Skin epidermis (tissue), 12 donors: ENCODE measurements at regions not wholly inside any gene's neighbourhood (a gene's known extent, or its start where the extent isn't known, plus 50 kb on each side); places are given as distances from the start of the nearest gene placed in this dataset.
"Not testable (repeated sequence)": the region's sequence is repeated elsewhere in the genome, so short reads cannot be mapped to it uniquely, and the experiment has no call there.

Source experiments
- H3K27ac ChIP-seq, 21 experiments: fragments of 200-600 bp; sonication (generic) in 11 of 21; one replicate each; pipeline ENCODE4 v1.5.0; 2020; ENCODE audit warnings: mild to moderate bottlenecking in 3 of 21, inconsistent platforms in 2 of 21, moderate library complexity in 2 of 21
- H3K4me3 ChIP-seq, 7 experiments: fragments of 200-600 bp; sonication (generic) in 2 of 7; one replicate each; pipeline ENCODE4 v1.5.0; 2020; ENCODE audit warnings: inconsistent platforms in 2 of 7, mild to moderate bottlenecking in 2 of 7, moderate library complexity in 1 of 7

DNA sequence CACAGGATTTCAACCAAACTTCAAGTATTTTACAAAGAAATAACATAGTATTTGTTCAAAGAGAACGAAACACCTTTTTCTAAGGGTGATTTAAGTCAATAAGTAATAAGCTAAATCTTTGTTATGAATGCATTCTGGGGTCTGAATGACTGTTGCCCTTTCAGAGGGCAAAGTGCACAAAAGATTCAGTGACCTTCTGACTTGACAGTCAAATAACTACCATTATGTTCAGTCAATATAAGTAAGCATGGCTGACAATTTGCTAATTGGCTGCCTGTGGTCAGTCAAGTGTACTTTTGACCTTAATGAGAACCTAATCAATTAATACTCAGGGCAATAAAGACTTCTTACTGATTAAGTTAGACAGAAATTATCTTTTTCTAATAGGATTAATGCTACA, 133.1 kb upstream of the NANOGP8 start:
- Histone ChIP-seq H3K27ac (no peak overlapping the region), H3K4me3 (no peak overlapping the region)

DNA sequence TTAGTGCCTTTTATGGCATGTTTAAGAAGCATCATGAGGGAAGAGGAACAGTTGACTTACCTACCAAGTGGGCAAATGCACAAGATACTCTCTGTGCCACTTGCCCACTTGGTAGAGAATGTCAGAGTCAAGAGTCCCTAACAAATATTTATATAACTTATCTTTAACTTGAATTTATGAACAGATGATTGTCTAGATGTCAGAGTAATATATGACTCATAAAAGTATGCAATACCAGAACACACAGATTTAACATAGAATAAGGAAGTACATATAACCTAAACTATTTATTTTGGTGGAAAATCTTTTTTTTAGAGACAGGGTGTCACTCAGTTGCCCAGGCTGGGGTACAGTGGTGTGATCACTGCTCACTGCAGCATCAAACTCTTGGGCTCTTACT, 130.0 kb upstream of the NANOGP8 start:
- H3K27ac ChIP-seq: no peak overlapping the region
- H3K4me3 ChIP-seq: no peak overlapping the region

DNA sequence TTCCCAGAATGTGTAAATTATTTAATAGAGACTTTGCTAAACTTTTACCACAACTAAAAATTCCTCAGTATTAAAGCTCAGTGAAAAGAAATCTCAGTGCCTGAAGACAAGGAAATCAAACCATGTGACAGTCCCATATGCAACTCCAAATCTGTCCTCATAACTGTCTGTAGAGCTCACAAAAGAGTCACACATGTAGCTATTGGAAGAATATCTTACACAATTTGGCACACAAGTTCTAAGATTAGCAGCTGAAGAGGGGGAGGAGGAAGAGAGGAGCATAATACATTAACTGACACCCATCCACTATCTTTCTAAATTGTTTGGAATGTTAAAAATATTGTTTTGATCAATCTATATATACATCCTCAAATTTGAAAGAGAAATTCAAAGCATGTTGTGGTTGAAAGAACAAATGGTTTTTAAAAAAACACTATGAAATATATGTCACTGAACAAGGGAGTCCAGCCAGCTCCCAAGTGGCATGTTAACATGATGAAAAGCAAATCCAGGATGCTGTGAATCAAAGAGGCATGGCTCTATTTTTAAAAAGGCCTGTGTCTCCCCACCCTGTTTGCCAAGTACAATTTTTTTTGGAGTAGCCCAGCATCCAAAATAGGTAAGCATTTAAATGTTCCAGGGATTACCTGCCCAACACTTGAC, 126.3 kb upstream of the NANOGP8 start:
- H3K27ac ChIP-seq: no peak overlapping the region
- no peak overlapping the region for H3K4me3 ChIP-seq

DNA sequence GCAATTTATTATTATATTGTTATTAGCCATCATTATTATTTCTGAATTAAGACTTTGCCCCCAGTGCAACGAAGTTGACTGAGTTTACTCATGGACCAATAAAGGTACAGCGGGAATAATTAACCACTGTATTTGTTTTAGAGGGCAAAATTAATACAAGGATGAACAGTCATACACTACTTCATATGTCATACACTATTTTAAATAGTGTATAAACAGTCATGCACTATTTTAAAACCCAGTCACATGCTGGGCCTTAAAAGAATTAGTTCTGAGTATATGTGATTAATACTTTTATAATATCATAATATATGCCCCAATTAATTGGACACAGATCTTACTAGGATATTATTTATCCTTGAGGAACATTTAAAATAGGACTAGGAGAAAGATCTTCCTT, 125.3 kb upstream of the NANOGP8 start:
- Histone ChIP-seq H3K27ac (no peak overlapping the region), H3K4me3 (no peak overlapping the region)

DNA sequence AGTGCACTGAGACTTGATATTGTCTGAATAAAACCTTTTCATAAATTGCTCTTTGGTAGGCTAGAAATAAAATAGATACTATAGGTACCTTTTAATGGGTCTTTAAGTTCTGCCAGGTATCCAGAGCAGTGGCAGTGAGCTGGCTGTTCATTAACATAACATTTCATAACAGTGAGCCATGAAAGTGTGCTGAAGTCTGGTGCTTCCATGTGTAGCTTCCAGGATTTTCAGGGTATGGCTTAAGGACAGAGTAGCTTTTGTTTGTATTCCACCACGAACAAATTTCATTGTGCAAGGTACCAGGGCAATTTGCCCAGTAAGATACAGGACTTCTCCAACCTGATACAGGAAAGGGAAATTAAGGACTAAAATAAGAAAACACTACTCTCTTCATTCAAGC, 124.7 kb upstream of the NANOGP8 start:
- H3K4me3 ChIP-seq: no peak overlapping the region

DNA sequence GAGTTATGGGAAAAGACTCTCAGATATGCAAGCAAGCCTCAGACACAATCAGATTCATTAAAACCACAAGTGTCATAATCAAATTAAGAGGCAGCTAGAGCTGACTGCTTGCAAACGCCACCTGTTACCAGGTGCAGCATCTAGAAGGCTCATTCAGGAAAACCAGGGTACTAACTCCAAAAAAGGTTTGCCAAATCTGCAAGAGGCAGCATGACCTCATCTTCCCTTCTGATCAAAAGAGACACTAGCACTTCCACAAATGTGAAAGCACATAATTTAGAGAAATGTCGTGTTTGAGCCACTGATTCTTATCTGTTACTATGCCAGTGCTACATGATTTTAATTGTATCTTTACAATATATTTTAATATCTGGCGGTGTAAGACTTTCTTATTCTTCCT, 123.3 kb upstream of the NANOGP8 start:
- no peak overlapping the region for H3K27ac ChIP-seq
- no peak overlapping the region for H3K4me3 ChIP-seq

More for the DNA sequence above, 124.7 kb upstream of the NANOGP8 start:
- no peak overlapping the region for H3K27ac ChIP-seq

DNA sequence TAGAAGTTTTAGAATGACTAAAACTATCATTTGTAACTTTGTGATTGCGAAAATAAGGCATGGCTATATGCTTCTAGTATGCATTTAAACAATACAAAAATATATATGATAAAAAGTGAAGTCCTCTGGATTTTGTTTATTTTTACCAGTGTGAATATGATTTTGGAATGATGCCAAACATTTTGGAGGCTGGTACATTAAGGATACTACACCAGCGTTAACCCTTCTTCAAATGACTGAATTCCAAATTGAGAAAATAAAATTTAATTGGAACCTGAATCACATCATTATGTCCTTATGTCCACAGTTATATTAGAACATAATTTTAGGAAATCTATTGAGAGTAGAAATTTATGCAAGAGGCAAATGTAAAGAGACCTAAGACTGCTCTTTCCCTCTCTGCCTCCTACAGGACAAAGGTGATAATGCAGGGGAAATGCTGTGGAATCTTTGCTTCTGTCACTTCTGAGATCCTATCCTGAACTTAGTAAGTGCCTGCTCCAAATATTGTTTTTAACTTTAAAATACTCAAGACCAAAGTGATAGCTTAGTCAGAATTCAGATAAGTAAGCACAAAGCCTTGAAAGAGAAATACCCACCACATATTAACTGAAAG, 121.1 kb upstream of the NANOGP8 start:
- H3K27ac ChIP-seq: no peak overlapping the region
- no peak overlapping the region for H3K4me3 ChIP-seq

DNA sequence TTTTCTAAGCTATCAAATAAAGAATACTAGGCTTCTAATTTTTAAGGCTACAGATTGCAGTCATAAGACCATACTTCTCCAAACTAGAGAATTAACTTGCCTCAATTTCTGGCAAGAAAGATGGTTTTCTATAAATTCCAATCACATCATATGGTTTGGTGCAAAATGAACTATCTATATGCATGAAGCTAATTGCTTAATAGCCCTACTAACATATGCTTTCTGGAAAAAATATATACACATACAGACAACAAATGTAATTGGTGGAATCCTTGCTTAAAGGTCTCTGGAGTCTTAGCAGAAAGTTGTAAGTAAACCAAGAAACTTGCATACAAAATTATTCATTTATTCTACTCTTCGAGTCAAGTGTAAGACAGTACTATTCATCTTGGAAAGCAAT, 113.1 kb upstream of the NANOGP8 start:
- Histone ChIP-seq H3K4me3 (no peak overlapping the region), H3K27ac (no peak overlapping the region)

DNA sequence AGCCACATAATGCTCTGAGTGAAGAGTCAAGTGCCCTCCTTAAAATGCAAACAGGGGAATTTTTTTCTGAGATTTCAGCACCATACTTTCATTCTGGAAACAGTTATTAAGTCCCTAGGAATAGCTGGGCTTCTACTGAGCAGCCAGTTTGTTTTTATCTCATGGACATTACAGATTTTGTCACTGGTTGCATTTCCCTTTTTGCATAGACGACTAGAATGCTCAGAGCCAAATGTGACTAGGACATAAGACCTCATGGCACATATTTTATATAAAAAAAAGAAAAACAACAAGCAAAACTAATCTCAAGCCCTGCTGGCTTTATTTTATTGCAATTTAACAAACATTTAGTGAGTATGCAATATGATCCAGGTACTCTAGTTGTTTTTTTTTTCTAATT, 112.7 kb upstream of the NANOGP8 start:
- Histone ChIP-seq H3K27ac (no peak overlapping the region), H3K4me3 (no peak overlapping the region)

DNA sequence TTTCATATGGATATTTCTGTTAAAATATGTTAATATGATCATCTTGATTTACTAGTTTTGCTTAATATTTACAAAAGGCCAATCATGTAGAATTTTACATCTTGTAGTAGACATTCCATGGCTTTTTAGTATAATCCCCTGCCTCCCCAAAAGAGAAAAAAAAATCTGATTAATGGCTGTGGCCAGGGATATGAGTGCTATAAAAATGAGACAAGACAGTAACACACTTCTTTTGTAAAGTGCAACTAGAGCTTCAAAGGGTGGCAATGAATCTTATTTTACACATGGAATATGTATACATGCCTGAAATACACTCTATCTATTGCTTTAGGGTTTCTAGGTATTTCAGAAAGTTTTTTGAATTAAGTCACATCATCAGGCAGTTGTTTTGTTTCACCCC, 112.2 kb upstream of the NANOGP8 start:
- H3K4me3 ChIP-seq: no peak overlapping the region
- H3K27ac ChIP-seq: no peak overlapping the region

DNA sequence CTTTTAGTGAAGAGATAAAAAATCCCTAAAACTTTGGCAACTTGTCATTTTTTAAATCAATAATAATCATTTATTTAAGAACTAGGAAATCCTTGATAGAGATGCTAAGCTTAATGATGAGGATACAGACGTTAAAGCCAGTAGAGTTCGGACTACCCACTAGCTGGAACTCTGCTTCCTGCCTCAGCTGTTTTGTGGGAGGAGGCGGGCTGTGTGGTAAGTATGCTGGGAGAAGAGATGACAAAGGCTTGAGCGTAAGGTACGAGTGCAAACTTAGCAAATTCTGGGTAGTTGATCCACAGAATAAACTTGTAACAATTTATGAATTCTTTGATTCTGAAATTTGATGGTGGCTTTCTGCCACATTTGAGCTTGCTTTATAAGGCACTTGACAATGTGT, 111.2 kb upstream of the NANOGP8 start:
- Histone ChIP-seq H3K4me3 (no peak overlapping the region), H3K27ac (no peak overlapping the region)

DNA sequence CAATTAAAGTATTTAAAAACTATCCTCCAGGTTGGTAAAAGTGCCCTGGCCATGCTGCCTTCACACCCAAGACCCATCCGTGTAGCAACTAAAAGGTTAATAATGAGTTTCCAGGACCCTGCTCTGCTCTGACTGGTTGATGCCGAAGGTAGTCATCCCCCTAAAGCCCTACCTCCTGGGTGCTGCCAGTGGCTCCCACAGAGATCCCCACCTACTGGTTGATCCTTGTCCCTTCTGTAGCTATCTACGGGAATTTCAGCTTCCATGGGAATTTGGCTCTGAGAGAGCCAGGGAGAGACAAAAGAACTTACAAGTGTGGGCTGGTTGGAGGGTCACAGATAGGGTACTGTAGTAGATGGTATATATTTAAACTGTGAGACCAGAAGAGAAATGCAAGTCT, 110.6 kb upstream of the NANOGP8 start:
- no peak overlapping the region for H3K27ac ChIP-seq
- H3K4me3 ChIP-seq: no peak overlapping the region

DNA sequence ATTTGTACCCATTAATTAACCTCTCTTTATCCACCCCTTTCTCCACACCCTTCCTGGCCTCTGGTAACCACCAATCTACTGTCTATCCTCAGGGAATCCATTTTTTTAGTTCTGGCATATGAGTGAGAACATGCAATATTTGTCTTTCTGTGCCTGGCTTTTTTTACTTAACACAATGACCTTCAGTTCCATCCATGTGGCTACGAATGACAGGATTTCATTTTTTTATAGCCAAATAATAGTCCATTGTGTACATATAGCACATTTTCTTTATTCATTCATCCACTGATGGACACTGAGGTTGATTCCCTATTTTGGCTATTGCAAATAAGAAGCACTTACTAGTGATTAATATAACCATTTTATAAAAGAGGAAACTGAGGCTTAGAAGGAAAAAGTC, 109.9 kb upstream of the NANOGP8 start:
- no peak overlapping the region for H3K27ac ChIP-seq
- no peak overlapping the region for H3K4me3 ChIP-seq

DNA sequence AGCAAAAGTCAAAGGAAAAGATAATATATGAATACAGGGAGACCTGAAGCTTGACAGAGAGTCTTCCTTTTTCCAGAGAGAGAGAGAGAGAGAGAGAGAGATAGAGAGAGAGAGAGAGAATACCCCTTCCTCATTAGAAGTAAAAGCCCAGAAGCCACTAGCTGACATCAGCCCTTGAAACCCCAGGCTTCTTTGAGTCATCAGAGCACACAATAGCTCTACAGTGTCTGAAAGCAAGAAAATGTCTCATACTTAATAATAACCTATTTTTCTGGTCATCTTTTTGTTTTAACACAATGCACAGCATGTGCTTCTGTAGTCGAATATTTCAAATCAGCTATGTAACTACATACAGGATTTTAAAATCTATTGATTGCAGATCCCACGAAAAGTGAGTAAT, 109.2 kb upstream of the NANOGP8 start:
- Histone ChIP-seq H3K27ac (no peak overlapping the region), H3K4me3 (no peak overlapping the region)

DNA sequence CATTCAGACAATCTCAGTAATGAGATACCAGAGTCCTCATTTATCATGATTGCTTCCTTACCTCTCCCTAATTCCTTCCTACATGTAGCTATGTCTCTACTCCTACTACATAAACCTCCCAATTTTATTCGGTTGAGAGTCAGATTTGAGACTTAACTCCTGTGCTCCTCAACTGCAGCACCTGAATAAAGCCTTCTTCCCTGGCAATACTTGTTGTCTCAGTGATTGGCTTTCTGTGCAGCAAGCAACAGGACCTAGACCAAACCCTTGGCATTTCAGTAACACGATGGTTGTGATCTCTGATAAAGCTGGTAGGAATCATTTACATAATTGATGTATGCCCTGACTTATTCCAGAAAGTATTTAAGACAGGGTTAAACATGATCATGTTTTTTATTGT, 106.7 kb upstream of the NANOGP8 start:
- no peak overlapping the region for H3K27ac ChIP-seq
- H3K4me3 ChIP-seq: no peak overlapping the region

DNA sequence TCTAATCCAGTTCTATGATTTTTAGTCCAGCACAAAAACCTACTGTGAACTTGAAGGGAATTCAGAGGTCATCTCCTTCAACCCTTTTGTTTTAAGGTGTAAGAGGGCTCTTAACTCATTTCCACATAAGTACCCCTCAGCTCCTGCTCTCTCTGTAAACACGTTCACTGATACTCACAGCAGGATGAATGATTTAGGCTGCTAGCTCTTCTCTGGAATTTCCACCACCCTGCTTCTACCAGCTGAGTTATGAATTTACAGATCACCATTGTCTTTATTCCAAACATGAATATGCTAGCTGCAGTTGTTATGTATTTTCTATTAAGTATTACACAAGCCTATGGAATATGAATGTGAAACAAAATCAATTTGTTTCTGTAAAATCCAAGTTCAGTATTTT, 101.3 kb upstream of the NANOGP8 start:
- Histone ChIP-seq H3K4me3 (no peak overlapping the region), H3K27ac (no peak overlapping the region)

DNA sequence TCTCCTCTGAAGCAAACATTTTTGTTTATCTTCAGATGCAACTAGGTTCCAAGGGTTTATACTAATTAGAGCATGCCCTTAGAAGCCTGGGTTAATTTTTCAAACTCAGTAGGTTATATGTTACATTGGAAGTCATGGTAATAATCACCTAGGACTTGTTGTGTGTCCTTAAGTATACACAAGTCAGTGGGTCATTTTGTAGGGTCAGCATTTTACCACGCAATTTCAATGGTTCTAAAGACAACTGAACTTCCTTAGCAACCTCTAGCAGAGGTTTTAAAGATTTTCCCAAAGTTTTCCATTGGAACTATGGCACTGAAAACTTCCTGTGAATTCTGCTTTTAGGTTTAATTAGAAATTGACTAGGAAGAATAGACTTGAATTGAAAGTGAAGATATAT, 99.6 kb upstream of the NANOGP8 start:
- H3K27ac ChIP-seq: no peak overlapping the region
- H3K4me3 ChIP-seq: no peak overlapping the region

DNA sequence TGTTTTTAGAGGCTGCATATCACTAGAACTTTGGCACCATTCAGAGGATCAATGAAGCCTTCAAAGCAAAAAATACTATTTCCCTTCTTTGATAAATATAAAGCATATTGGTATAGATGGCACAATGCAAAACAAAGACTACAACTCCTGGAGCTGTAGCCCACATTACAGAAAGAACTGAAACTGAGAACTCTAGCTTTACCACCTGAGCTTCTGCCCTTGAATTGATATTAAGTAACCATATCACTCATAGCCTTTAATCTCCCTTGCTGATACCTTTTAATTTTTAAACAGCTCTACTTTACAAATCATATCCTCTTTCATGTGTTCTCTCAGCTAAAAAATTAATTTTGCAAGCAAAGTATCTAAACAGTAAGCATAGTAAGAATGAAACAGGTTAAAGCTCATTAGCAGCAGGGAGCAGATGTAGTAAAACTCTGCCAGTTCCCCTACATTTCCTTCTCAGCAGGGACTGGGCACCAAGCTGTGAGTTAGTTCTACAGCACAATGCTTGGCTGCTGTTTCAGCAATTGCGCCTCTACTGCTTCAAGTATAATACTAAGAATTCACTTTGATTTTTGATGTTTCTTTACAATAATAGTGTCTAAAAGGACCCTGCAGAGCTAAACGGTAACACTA, 97.9 kb upstream of the NANOGP8 start:
- no peak overlapping the region for H3K27ac ChIP-seq

DNA sequence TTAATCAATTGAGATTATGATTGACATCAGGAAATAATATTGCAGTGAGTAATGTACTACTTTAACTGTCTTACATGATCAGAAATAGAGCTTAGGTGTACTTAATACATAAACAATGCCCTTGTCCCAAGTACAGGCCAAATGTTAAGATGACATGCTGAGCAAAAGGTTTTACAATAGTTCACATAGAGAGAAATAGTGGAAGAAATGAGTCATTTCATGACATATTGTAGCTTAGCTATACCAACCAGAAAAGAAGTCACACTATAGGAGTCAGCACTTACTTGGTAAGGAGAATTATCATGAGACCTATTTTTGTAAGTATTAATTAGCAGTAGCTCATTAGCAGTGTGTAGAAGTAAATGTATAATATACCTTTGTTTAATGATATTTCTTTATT, 96.4 kb upstream of the NANOGP8 start:
- Histone ChIP-seq H3K4me3 (no peak overlapping the region), H3K27ac (no peak overlapping the region)

More for the DNA sequence above, 97.9 kb upstream of the NANOGP8 start:
- no peak overlapping the region for H3K4me3 ChIP-seq

DNA sequence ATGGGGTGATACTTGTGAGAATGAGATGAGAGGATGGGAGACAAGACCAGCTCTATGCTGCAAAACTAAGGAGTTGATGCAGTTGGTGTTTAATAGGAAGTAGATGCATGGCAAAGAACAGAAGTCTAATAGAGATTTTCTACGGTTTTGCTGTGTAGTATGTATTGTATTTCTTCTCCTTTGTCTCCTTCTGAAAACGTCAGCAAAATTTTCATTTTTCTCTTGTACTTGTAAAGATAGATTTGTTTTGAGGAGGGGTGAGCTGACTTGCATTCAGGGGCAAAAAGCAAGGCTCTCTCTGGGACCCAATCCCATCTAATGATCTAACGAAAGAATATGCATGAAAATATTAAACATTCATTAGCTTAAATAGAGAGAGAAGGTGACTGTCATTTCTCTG, 94.6 kb upstream of the NANOGP8 start:
- Histone ChIP-seq H3K4me3 (no peak overlapping the region), H3K27ac (no peak overlapping the region)

DNA sequence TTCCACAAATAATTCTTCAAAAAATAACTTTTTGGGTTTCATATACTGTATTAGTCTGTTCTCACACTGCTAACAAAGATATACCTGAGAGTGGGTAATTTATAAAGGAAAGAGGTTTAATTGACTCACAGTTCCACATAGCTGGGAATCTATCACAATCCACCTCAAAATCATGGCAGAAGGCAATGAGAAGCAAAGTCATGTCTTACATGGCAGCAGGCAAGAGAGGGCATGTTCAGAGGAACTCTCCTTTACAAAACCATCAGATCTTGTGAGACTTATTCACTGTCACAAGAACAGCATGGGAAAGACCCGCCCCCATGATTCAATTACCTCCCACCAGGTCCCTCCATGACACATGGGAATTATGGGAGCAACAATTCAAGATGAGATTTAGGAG, 93.1 kb upstream of the NANOGP8 start:
- not testable (repeated sequence) for H3K4me3 ChIP-seq, H3K27ac ChIP-seq

DNA sequence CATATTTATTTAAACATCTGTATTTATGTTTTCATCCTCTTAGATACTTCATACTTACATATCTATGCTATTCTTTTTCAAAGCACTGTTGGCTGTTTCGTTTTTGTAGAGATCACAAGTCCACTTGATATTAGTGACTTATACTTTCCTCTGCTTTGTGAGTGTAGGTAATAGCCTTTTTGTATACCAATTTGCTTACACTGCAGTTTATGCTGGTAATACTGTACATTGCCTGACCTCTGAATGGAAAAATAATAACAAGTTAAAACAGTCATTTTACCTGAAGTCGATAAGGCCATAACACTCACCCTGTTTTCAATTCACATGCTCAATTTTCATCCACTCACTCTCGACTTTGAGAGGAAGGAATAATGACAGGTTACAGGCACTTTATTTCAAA, 89.9 kb upstream of the NANOGP8 start:
- H3K4me3 ChIP-seq: no peak overlapping the region
- H3K27ac ChIP-seq: no peak overlapping the region
